Endothelial cell (in vitro differentiated cells): ENCODE measurements at regions not wholly inside any gene's neighbourhood (a gene's known extent, or its start where the extent isn't known, plus 50 kb on each side); places are given as distances from the start of the nearest gene placed in this dataset.
"Not testable (repeated sequence)": the region's sequence is repeated elsewhere in the genome, so short reads cannot be mapped to it uniquely, and the experiment has no call there.

Experiments used
- DNase-seq: peaks from one replicate; pipeline ENCODE4 v3.0.0; 2021; ENCODE audit warnings: low spot score
- H3K27ac Mint-ChIP-seq: one replicate; pipeline ENCODE4 v1.8.0; 2021; ENCODE audit warnings: mixed read lengths, inconsistent platforms; ENCODE audit not compliant: unreplicated experiment
- H3K27me3 Mint-ChIP-seq: one replicate; pipeline ENCODE4 v1.8.0; 2021; ENCODE audit warnings: mild to moderate bottlenecking, moderate library complexity, mixed read lengths, inconsistent platforms; ENCODE audit not compliant: unreplicated experiment
- H3K36me3 Mint-ChIP-seq: one replicate; pipeline ENCODE4 v1.8.0; 2021; ENCODE audit warnings: mild to moderate bottlenecking, low read depth, mixed read lengths, inconsistent platforms; ENCODE audit not compliant: unreplicated experiment
- H3K4me1 Mint-ChIP-seq: one replicate; pipeline ENCODE4 v1.8.0; 2021; ENCODE audit warnings: mild to moderate bottlenecking, mixed read lengths, inconsistent platforms; ENCODE audit not compliant: unreplicated experiment
- H3K4me3 Mint-ChIP-seq: one replicate; pipeline ENCODE4 v1.8.0; 2021; ENCODE audit warnings: mild to moderate bottlenecking, mixed read lengths, inconsistent platforms; ENCODE audit not compliant: unreplicated experiment
- H3K9me3 Mint-ChIP-seq: one replicate; pipeline ENCODE4 v1.8.0; 2021; ENCODE audit warnings: mixed read lengths, inconsistent platforms; ENCODE audit not compliant: unreplicated experiment
- CTCF ChIP-seq: fragments of 200-600 bp; sonication (generic); IDR thresholded peaks from one replicate; pipeline ENCODE4 v1.5.0; 2021; ENCODE audit warnings: antibody characterized with exemption; ENCODE audit not compliant: unreplicated experiment

- Mint-ChIP-seq H3K4me1 (no peaks in the 10 kb centered on the region), H3K9me3 (no peaks in the 10 kb centered on the region), H3K4me3 (no peak overlapping the region), H3K36me3 (peaks cover 5% of the 10 kb centered on the region), H3K27ac (no peak overlapping the region), H3K27me3 (no peaks in the 10 kb centered on the region)
- DNase-seq = no peak
- TF ChIP-seq CTCF = no peak
Observed at GRCh38 chr9:129306318-129306973, 128.4 kb upstream of the IER5L start.

DNA sequence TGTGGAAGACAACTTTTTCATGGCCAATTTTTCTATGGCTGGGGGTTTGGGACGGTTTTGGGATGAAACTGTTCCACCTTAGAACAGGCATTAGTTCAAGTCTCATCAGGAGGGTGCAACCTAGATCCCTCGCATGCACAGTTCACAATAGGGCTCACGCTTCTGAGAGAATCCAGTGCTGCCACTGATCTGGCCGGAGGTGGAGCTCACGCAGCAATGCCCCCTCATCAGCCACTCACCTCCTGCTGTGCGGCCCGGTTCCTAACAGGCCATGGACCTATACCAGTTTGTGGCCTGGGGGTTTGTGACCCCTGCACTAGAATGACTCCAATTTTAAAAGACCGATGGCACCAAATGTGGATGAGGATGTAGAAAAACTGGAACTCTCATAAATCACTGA lies 127.2 kb upstream of the IER5L start:
- no peak for TF ChIP-seq CTCF
- no peak overlapping the region for H3K4me3 Mint-ChIP-seq
- H3K9me3 Mint-ChIP-seq = no peaks in the 10 kb centered on the region

DNA sequence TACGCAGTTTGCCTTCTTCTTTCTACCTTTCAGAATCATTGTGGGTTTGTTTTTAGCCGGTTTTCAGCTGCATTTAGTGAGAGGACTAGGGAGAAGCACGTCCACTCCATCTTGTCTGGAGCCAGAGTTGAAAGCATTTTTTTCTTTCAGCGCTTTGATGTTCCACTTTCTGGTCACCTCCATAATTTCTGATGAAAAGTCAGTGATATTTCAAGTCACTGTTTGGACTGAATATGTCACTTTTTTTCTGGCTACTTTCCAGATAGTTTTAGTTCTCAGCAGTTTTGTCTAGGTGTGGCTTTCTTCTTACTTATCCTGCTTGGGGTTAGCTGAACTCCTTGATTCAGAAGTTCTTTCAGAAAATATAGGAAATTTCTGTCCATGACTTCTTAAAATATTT lies 123.9 kb upstream of the IER5L start:
- Mint-ChIP-seq H3K36me3 (no peaks in the 10 kb centered on the region), H3K27ac (no peak overlapping the region), H3K4me3 (no peak overlapping the region), H3K4me1 (no peaks in the 10 kb centered on the region), H3K27me3 (no peaks in the 10 kb centered on the region), H3K9me3 (peaks cover 7% of the 10 kb centered on the region)
- TF ChIP-seq CTCF = no peak
- no peak for DNase-seq

More for the DNA sequence above, 127.2 kb upstream of the IER5L start:
- Mint-ChIP-seq H3K27me3 (no peaks in the 10 kb centered on the region), H3K27ac (no peak overlapping the region), H3K4me1 (no peaks in the 10 kb centered on the region), H3K36me3 (no peaks in the 10 kb centered on the region)
- DNase-seq = no peak

- not testable (repeated sequence) for H3K27me3 Mint-ChIP-seq, H3K4me1 Mint-ChIP-seq, H3K36me3 Mint-ChIP-seq, H3K9me3 Mint-ChIP-seq, H3K27ac Mint-ChIP-seq, DNase-seq, H3K4me3 Mint-ChIP-seq
Observed at GRCh38 chr9:129296195-129296594, 118.1 kb upstream of the IER5L start.

DNA sequence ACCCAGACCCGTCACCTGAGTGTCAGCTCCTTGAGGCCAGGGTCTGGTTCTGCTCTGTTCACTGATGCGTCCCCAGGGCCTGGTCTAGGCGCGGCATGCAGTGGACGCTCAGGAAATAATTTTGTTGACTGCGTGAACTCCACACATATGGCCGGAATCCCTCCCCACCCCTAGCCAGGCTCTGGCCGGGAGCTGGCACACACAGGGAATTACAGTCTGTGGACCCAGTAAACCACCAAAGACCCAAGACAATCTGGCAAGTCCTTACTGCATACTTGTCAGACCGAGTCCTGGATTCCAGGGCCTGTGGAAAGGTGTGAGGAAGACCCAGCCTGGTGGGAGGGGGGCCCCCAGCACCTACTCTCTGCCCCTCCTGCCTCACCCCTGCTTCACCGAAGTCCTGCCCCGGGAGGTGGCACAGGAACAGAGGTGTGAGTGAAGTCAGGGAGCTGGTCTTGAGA lies 113.0 kb upstream of the IER5L start:
- Mint-ChIP-seq H3K27ac (no peak overlapping the region), H3K36me3 (peaks cover 4% of the 10 kb centered on the region), H3K9me3 (no peaks in the 10 kb centered on the region), H3K27me3 (peaks cover 17% of the 10 kb centered on the region), H3K4me1 (no peaks in the 10 kb centered on the region), H3K4me3 (no peak overlapping the region)
- no peak for DNase-seq
- TF ChIP-seq CTCF = no peak
